ENCODE measurements at regions not wholly inside any gene's neighbourhood (a gene's known extent, or its start where the extent isn't known, plus 50 kb on each side); places are given as distances from the start of the nearest gene placed in this dataset.

- TF ChIP-seq CTCF (IDR thresholded peaks at IDR 0.05; ENCODE audit: insufficient read depth, low read depth, low read length) (no peak), EZH2 (IDR thresholded peaks at IDR 0.05; ENCODE audit: insufficient read depth, low read length) (no peak)
These were observed 317.9 kb downstream of the MAP2K6 start for GRCh38 chr17:69732272-69732918.

Measured in astrocyte (in vitro differentiated cells and primary cell).